ENCODE measurements at regions not wholly inside any gene's neighbourhood (a gene's known extent, or its start where the extent isn't known, plus 50 kb on each side); places are given as distances from the start of the nearest gene placed in this dataset.
"Not testable (repeated sequence)": the region's sequence is repeated elsewhere in the genome, so short reads cannot be mapped to it uniquely, and the experiment has no call there.

GRCh38 chr14:105768039-105768438 lies 241.7 kb downstream of the TMEM121 start:
- not testable (repeated sequence) for DNase-seq

- DNase-seq, result not testable (repeated sequence)
These were observed 242.8 kb downstream of the TMEM121 start for GRCh38 chr14:105769061-105769730.

GRCh38 chr14:105770619-105771216 lies 244.3 kb downstream of the TMEM121 start:
- DNase-seq, result not testable (repeated sequence)

GRCh38 chr14:105771261-105772226 lies 245.2 kb downstream of the TMEM121 start:
- DNase-seq, result not testable (repeated sequence)

GRCh38 chr14:105772710-105773250 lies 246.4 kb downstream of the TMEM121 start:
- not testable (repeated sequence) for DNase-seq

GRCh38 chr14:105773584-105773983 lies 247.2 kb downstream of the TMEM121 start:
- no peak for DNase-seq

- no peak for DNase-seq
These were observed 247.6 kb downstream of the TMEM121 start for GRCh38 chr14:105774001-105774400.

- not testable (repeated sequence) for DNase-seq
These were observed 248.4 kb downstream of the TMEM121 start for GRCh38 chr14:105774585-105775348.

GRCh38 chr14:105775349-105775923 lies 249.1 kb downstream of the TMEM121 start:
- not testable (repeated sequence) for DNase-seq

GRCh38 chr14:105776112-105776511 lies 249.7 kb downstream of the TMEM121 start:
- DNase-seq, result not testable (repeated sequence)

- no peak for DNase-seq
These were observed 250.5 kb downstream of the TMEM121 start for GRCh38 chr14:105776924-105777323.

GRCh38 chr14:105783707-105784106 lies 257.3 kb downstream of the TMEM121 start:
- no peak for DNase-seq

GRCh38 chr14:105793836-105794235 lies 267.5 kb downstream of the TMEM121 start:
- no peak for DNase-seq

- no peak for DNase-seq
These were observed 271.2 kb downstream of the TMEM121 start for GRCh38 chr14:105797546-105797945.

- no peak for DNase-seq
These were observed 279.3 kb downstream of the TMEM121 start for GRCh38 chr14:105805701-105806100.

GRCh38 chr14:105806568-105806967 lies 280.2 kb downstream of the TMEM121 start:
- no peak for DNase-seq

GRCh38 chr14:105817971-105818711 lies 291.8 kb downstream of the TMEM121 start:
- DNase-seq, result no peak

GRCh38 chr14:105818712-105819005 lies 292.3 kb downstream of the TMEM121 start:
- DNase-seq, result no peak

- no peak for DNase-seq
These were observed 303.8 kb downstream of the TMEM121 start for GRCh38 chr14:105830171-105830570.

GRCh38 chr14:105836160-105836559 lies 309.8 kb downstream of the TMEM121 start:
- no peak for DNase-seq

- DNase-seq, result no peak
These were observed 310.3 kb downstream of the TMEM121 start for GRCh38 chr14:105836730-105837129.

Measured in stimulated activated CD4-positive, alpha-beta T cell treated with anti-CD3 and anti-CD28 coated beads, Interleukin-2, amount 100 ng/mL, for 48 hours (primary cell).